ENCODE measurements at regions not wholly inside any gene's neighbourhood (a gene's known extent, or its start where the extent isn't known, plus 50 kb on each side); places are given as distances from the start of the nearest gene placed in this dataset.

DNA sequence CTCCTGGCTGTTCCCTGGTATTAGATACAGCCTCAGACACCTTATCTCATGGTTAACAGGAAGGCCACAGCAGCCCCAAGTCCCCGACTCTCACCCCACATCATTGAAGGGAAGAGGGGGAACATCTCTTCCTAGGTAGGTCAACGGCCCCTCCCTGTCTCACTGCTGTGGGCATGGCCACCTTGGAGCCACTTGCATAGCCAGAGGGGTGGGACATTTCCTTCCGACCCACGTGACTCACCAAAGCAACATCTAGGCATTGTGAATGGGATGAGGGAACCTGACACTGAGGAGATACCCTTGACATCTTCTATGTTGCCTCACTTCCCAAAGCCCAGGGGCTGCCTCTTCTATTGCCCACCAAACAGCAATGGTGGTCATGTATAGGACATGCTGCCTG is 68.5 kb upstream of the GPR26 start:
- Histone ChIP-seq H3K36me3 (no peaks in the 10 kb centered on the region), H3K4me1 (no peaks in the 10 kb centered on the region), H3K27me3 (peaks cover 0 to 9% (median 0%) of the 10 kb centered on the region in 3 donors), H3K27ac (no peak overlapping the region), H3K4me3 (no peak overlapping the region), H3K9me3 (peaks cover 0 to 18% (median 7%) of the 10 kb centered on the region in 4 donors)
- WGBS, 5 donors: 71 to 75% (median 72%) methylated on average over 4 of the region's 4 CpGs
- intact Hi-C loops (cut with DNase I; ENCODE audit: low total_unique reads): no loop called here
- no peak for DNase-seq
- TF ChIP-seq, protein P1, sequence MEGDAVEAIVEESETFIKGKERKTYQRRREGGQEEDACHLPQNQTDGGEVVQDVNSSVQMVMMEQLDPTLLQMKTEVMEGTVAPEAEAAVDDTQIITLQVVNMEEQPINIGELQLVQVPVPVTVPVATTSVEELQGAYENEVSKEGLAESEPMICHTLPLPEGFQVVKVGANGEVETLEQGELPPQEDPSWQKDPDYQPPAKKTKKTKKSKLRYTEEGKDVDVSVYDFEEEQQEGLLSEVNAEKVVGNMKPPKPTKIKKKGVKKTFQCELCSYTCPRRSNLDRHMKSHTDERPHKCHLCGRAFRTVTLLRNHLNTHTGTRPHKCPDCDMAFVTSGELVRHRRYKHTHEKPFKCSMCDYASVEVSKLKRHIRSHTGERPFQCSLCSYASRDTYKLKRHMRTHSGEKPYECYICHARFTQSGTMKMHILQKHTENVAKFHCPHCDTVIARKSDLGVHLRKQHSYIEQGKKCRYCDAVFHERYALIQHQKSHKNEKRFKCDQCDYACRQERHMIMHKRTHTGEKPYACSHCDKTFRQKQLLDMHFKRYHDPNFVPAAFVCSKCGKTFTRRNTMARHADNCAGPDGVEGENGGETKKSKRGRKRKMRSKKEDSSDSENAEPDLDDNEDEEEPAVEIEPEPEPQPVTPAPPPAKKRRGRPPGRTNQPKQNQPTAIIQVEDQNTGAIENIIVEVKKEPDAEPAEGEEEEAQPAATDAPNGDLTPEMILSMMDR (IDR thresholded peaks at IDR 0.05): no peak
- TF ChIP-seq EP300 (IDR thresholded peaks at IDR 0.05) (no peak), POLR2AphosphoS5 (IDR thresholded peaks at IDR 0.05) (no peak)

DNA sequence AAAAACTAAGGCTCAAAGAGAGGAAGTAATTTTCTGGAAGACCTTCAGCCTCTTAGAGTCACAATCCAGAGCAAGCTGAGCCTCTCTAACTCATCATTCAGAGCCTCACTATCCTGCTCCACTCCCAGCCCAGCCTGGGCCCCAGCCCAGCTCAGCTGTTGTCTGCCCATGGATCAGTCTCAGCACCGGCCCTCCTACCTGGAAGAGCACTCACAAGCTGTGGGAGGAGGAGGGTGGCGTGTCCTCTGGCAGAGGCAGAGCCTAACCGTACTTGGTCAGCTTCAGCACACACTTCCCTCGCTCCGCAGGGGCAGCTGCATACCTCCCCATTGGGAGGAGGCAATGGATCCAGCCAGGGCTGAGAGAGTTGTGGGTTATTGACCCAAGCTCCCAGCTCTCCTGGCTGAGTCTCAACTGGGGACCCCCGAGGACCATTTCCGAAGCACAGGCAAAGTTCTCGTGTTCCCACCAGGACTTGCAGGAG is 66.7 kb upstream of the GPR26 start:
- H3K4me3 ChIP-seq: no peak overlapping the region
- intact Hi-C loops (cut with DNase I; ENCODE audit: low total_unique reads): no loop called here
- 72 to 81% (median 73%) methylated on average over 7 to 8 of the region's 8 CpGs for WGBS, 5 donors
- no peak for DNase-seq
- no peaks in the 10 kb centered on the region for H3K4me1 ChIP-seq
- no peak for TF ChIP-seq EP300 (IDR thresholded peaks at IDR 0.05)
- no peak for TF ChIP-seq POLR2A (IDR thresholded peaks at IDR 0.05)
- TF ChIP-seq POLR2AphosphoS5 (IDR thresholded peaks at IDR 0.05): no peak
- TF ChIP-seq, protein P1 (IDR thresholded peaks at IDR 0.05): no peak
- no peaks in the 10 kb centered on the region for H3K36me3 ChIP-seq
- no peak overlapping the region for H3K27ac ChIP-seq
- peaks cover 0 to 24% (median 0%) of the 10 kb centered on the region in 3 donors for H3K27me3 ChIP-seq
- H3K9me3 ChIP-seq: peaks cover 0 to 15% (median 7%) of the 10 kb centered on the region in 4 donors

DNA sequence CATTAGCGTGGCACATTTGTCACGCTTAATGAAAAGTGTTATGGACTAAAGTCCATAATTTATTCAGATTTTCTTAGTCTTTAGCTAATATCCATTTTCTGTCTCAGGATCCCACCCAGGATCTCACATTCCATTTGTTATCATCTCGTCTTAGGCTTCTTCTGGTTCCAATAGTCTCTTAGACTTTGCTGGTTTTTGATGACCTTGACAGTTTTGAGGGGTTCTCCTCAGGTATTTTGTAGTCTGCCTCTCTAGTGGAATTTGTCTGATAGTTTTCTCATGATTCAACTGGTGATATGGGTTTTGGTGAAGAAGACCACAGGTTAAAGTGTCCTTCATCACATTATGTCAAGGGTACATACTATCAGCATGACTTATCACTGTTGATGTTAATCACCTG is 66.0 kb upstream of the GPR26 start:
- no peak for DNase-seq
- WGBS, 5 donors: 77 to 85% (median 80%) methylated on average over 3 of the region's 3 CpGs

DNA sequence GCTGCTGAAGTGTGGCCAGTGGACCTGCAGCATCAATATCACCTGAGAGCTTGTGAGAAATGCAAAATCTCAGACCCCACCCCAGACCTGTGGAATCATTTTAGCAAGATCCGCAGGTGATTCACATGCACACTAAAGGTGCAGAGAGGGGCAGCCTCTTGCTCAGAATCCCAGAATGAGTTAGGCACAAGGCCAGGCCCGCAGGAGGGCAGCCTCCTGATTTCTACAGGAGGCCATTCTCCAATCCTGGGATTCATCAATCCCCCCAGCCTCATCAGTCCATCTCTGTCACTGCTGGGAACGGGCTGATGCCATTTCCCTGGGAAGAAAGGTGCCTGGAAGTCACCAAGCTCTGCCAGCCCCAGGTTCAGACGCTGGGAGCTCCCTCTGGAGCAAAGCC is 63.0 kb upstream of the GPR26 start:
- TF ChIP-seq POLR2A (IDR thresholded peaks at IDR 0.05) (no peak), POLR2AphosphoS5 (IDR thresholded peaks at IDR 0.05) (no peak), EP300 (IDR thresholded peaks at IDR 0.05) (no peak)
- TF ChIP-seq, protein P1 (IDR thresholded peaks at IDR 0.05): no peak
- WGBS, 5 donors: 46 to 56% (median 50%) methylated on average over 4 of the region's 4 CpGs
- no peaks in the 10 kb centered on the region for H3K36me3 ChIP-seq
- peaks cover 0 to 40% (median 0%) of the 10 kb centered on the region in 3 donors for H3K27me3 ChIP-seq
- no peak overlapping the region for H3K27ac ChIP-seq
- intact Hi-C loops (cut with DNase I; ENCODE audit: low total_unique reads): no loop called here
- H3K9me3 ChIP-seq: peaks cover 0 to 15% (median 7%) of the 10 kb centered on the region in 4 donors
- H3K4me1 ChIP-seq: no peaks in the 10 kb centered on the region
- H3K4me3 ChIP-seq: no peak overlapping the region
- no peak for DNase-seq

More for the DNA sequence above, 66.0 kb upstream of the GPR26 start:
- Histone ChIP-seq H3K27ac (no peak overlapping the region), H3K9me3 (peaks cover 0 to 15% (median 7%) of the 10 kb centered on the region in 4 donors), H3K4me1 (no peaks in the 10 kb centered on the region), H3K4me3 (no peak overlapping the region), H3K27me3 (peaks cover 0 to 26% (median 0%) of the 10 kb centered on the region in 3 donors), H3K36me3 (no peaks in the 10 kb centered on the region)
- intact Hi-C loops (cut with DNase I; ENCODE audit: low total_unique reads): no loop called here
- no peak for TF ChIP-seq POLR2AphosphoS5 (IDR thresholded peaks at IDR 0.05)
- TF ChIP-seq EP300 (IDR thresholded peaks at IDR 0.05): no peak
- TF ChIP-seq, protein P1 (IDR thresholded peaks at IDR 0.05): no peak
- no peak for TF ChIP-seq POLR2A (IDR thresholded peaks at IDR 0.05)

Data from stomach (tissue), 8 donors.